Erythroblast (primary cell): ENCODE measurements at regions not wholly inside any gene's neighbourhood (a gene's known extent, or its start where the extent isn't known, plus 50 kb on each side); places are given as distances from the start of the nearest gene placed in this dataset.

ENCODE experiments used
- GATA1 ChIP-seq: IDR thresholded peaks from 2 replicates; pipeline ENCODE4 v1.6.1; 2011; ENCODE audit warnings: low read depth, mild to moderate bottlenecking, control low read depth, low read length, moderate library complexity
- POLR2A ChIP-seq: IDR thresholded peaks from 2 replicates; pipeline ENCODE4 v1.6.1; 2011; ENCODE audit warnings: mild to moderate bottlenecking, low read length

GRCh38 chr2:194603429-194603828 lies 1053.6 kb upstream of the SLC39A10 start:
- TF ChIP-seq POLR2A, result no peak
- TF ChIP-seq GATA1, result no peak
